ENCODE measurements at regions not wholly inside any gene's neighbourhood (a gene's known extent, or its start where the extent isn't known, plus 50 kb on each side); places are given as distances from the start of the nearest gene placed in this dataset.

DNA sequence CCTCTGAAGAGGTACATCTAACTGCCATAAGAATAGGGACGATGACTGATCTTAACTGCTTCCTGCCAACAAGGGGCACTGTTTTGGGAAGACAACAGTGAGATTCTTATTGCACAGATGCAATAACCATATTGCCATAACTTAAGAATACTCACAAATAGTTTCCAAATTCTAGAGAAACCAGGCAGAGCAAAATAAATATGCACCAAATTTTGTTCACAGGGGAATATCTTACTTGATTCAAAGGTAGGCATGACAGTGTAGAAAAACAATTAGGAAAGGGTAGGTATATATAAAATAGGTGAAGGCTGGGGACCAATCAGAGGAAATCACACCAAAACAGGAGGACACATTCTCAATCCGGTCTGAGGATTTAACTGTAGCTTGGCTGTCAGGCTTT, 49.9 kb upstream of the CST7 start:
- Mint-ChIP-seq H3K36me3 (ENCODE audit: low read depth) (no peaks in the 10 kb centered on the region), H3K4me1 (ENCODE audit: low read depth) (no peaks in the 10 kb centered on the region), H3K27ac (no peak overlapping the region), H3K9me3 (peaks cover 19% of the 10 kb centered on the region), H3K4me3 (no peak overlapping the region), H3K27me3 (peaks cover 1% of the 10 kb centered on the region)
- no peak for DNase-seq
- intact Hi-C loops (cut with micrococcal nuclease) = no loop called here
- ATAC-seq = no peak
- TF ChIP-seq, protein P1, sequence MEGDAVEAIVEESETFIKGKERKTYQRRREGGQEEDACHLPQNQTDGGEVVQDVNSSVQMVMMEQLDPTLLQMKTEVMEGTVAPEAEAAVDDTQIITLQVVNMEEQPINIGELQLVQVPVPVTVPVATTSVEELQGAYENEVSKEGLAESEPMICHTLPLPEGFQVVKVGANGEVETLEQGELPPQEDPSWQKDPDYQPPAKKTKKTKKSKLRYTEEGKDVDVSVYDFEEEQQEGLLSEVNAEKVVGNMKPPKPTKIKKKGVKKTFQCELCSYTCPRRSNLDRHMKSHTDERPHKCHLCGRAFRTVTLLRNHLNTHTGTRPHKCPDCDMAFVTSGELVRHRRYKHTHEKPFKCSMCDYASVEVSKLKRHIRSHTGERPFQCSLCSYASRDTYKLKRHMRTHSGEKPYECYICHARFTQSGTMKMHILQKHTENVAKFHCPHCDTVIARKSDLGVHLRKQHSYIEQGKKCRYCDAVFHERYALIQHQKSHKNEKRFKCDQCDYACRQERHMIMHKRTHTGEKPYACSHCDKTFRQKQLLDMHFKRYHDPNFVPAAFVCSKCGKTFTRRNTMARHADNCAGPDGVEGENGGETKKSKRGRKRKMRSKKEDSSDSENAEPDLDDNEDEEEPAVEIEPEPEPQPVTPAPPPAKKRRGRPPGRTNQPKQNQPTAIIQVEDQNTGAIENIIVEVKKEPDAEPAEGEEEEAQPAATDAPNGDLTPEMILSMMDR (IDR thresholded peaks at IDR 0.05) = no peak
- CTCF ChIA-PET = interaction anchor here (1.1 kb wide), 1 partner anchor 31 kb away, joined by 3 read pairs; no protein-coding TSS in a partner anchor
- POLR2A ChIA-PET = no interaction called here
